ENCODE measurements at regions not wholly inside any gene's neighbourhood (a gene's known extent, or its start where the extent isn't known, plus 50 kb on each side); places are given as distances from the start of the nearest gene placed in this dataset.

GRCh38 chr1:177511036-177511435 is 340.3 kb downstream of the BRINP2 start:
- intact Hi-C loops (cut with DNase I): no loop called here
- ATAC-seq (no peak), DNase-seq (no peak)
- H3K27ac ChIP-seq: no peak overlapping the region
- no peaks in the 10 kb centered on the region for H3K4me1 ChIP-seq
- no peaks in the 10 kb centered on the region for H3K27me3 ChIP-seq
- no peak for TF ChIP-seq CTCF (IDR thresholded peaks at IDR 0.05)
- no peaks in the 10 kb centered on the region for H3K9me3 ChIP-seq
- H3K4me3 ChIP-seq: no peak overlapping the region
- no peaks in the 10 kb centered on the region for H3K36me3 ChIP-seq

GRCh38 chr1:177505905-177506590 is 335.3 kb downstream of the BRINP2 start:
- Histone ChIP-seq H3K4me3 (no peak overlapping the region), H3K9me3 (no peaks in the 10 kb centered on the region), H3K27me3 (no peaks in the 10 kb centered on the region), H3K4me1 (no peaks in the 10 kb centered on the region), H3K36me3 (no peaks in the 10 kb centered on the region), H3K27ac (no peak overlapping the region)
- DNase-seq: no peak
- TF ChIP-seq CTCF (IDR thresholded peaks at IDR 0.05): no peak
- intact Hi-C loops (cut with DNase I): no loop called here
- no peak for ATAC-seq

- TF ChIP-seq CTCF (IDR thresholded peaks at IDR 0.05): no peak
- H3K4me1 ChIP-seq: no peaks in the 10 kb centered on the region
- H3K27me3 ChIP-seq: no peaks in the 10 kb centered on the region
- DNase-seq (no peak), ATAC-seq (no peak)
- no peaks in the 10 kb centered on the region for H3K36me3 ChIP-seq
- intact Hi-C loops (cut with DNase I): no loop called here
- peaks cover 5% of the 10 kb centered on the region for H3K9me3 ChIP-seq
- H3K27ac ChIP-seq: no peak overlapping the region
- H3K4me3 ChIP-seq: no peak overlapping the region
These were observed 325.1 kb downstream of the BRINP2 start for GRCh38 chr1:177495878-177496277.

- TF ChIP-seq CTCF (IDR thresholded peaks at IDR 0.05): no peak
These were observed 320.0 kb downstream of the BRINP2 start for GRCh38 chr1:177490786-177491185.

GRCh38 chr1:177490036-177490639 is 319.4 kb downstream of the BRINP2 start:
- ATAC-seq: no peak
- no peak for TF ChIP-seq CTCF (IDR thresholded peaks at IDR 0.05)
- no peaks in the 10 kb centered on the region for H3K36me3 ChIP-seq
- H3K27ac ChIP-seq: no peak overlapping the region
- no peak for DNase-seq
- no peaks in the 10 kb centered on the region for H3K9me3 ChIP-seq
- H3K27me3 ChIP-seq: no peaks in the 10 kb centered on the region
- intact Hi-C loops (cut with DNase I): no loop called here
- no peak overlapping the region for H3K4me3 ChIP-seq
- no peaks in the 10 kb centered on the region for H3K4me1 ChIP-seq

More at GRCh38 chr1:177490786-177491185, 320.0 kb downstream of the BRINP2 start:
- no peak overlapping the region for H3K4me3 ChIP-seq
- no peak overlapping the region for H3K27ac ChIP-seq
- ATAC-seq: no peak
- intact Hi-C loops (cut with DNase I): no loop called here
- H3K36me3 ChIP-seq: no peaks in the 10 kb centered on the region
- no peaks in the 10 kb centered on the region for H3K9me3 ChIP-seq
- DNase-seq: no peak
- no peaks in the 10 kb centered on the region for H3K4me1 ChIP-seq
- H3K27me3 ChIP-seq: no peaks in the 10 kb centered on the region
